GM12864 (cell line): ENCODE measurements at regions not wholly inside any gene's neighbourhood (a gene's known extent, or its start where the extent isn't known, plus 50 kb on each side); places are given as distances from the start of the nearest gene placed in this dataset.

Experiments
- DNase-seq: peaks from one replicate; pipeline ENCODE4 v3.0.0-alpha.2; 2011; ENCODE audit warnings: low read depth
- H3K4me3 ChIP-seq: 2 replicates; pipeline ENCODE4 v1.5.1; 2011; ENCODE audit warnings: mild to moderate bottlenecking, low read depth, low read length, control low read depth
- CTCF ChIP-seq: IDR thresholded peaks from 2 replicates; pipeline ENCODE4 v1.5.1; 2011; ENCODE audit warnings: low read depth, mild to moderate bottlenecking, moderate library complexity, low read length, control low read depth, inconsistent platforms; ENCODE audit errors: missing control alignments

- DNase-seq, result no peak
- no peak for TF ChIP-seq CTCF
- H3K4me3 ChIP-seq, result no peak overlapping the region
These were observed 85.3 kb upstream of the BHLHE23 start for GRCh38 chr20:63091901-63092659.

- H3K4me3 ChIP-seq, result no peak overlapping the region
- TF ChIP-seq CTCF, result no peak
- DNase-seq, result no peak
These were observed 84.2 kb upstream of the BHLHE23 start for GRCh38 chr20:63090682-63091571.

GRCh38 chr20:63090052-63090451, 83.3 kb upstream of the BHLHE23 start:
- TF ChIP-seq CTCF, result no peak
- DNase-seq, result no peak
- no peak overlapping the region for H3K4me3 ChIP-seq

- no peak for DNase-seq
- TF ChIP-seq CTCF, result no peak
- H3K4me3 ChIP-seq, result no peak overlapping the region
These were observed 82.5 kb upstream of the BHLHE23 start for GRCh38 chr20:63089051-63089907.

GRCh38 chr20:63087872-63088680, 81.3 kb upstream of the BHLHE23 start:
- no peak for DNase-seq
- H3K4me3 ChIP-seq, result no peak overlapping the region
- TF ChIP-seq CTCF, result no peak
